ENCODE measurements at regions not wholly inside any gene's neighbourhood (a gene's known extent, or its start where the extent isn't known, plus 50 kb on each side); places are given as distances from the start of the nearest gene placed in this dataset.

DNA sequence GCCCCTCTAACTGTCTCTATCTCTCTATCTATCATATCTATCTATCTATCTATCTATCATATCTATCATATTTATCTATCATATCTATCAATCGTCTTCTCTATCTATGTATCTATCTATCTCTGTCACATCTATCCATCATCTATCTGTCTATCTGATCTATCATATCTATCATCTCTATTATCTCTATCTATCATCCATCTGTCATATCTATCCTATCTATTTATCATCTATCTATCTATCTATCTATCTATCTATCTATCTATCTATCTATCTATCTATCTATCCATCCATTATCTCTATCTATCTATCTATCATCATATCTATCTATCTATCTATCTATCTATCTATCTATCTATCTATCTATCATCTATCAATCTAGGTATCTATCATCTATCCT, 638.0 kb downstream of the DHX35 start:
- DNase-seq, result no peak

DNA sequence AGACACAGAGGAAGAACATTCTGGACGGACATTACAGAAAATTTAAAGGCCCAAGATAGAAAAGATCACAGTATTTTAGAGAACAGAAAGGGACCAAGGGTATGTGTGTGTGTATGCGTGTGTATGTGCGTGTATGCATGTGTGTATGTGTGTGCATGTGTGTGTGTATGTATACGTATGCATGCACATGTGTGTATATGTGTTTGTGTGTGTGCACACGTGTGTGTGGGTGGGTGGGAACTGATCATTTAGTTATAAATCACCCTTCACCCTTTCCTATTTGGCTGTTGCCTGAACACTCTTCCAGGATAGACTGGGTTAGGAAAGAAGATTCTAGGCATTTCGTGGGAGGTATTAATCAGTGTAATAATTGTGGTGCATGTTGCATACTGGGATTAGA, 634.4 kb downstream of the DHX35 start:
- DNase-seq, result no peak

DNA sequence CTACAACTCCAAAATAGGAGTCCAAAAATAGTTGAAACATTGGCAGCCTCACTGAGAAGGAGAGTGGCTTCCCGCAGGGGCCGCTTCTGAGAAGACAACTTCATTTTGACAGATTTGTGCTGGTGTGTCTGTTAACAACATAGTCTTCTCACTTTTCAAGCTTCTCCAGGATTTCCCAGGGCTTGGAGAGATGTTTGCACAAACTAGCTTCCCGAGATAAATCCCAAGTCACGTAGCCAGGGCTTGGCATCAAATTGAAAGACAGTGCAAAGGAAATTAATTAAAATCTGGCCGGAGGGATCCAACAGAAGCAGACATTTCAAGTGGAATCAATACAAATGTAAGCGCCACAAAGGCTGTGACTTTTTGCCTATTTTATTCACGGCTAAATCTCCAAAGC, 630.2 kb downstream of the DHX35 start:
- no peak for DNase-seq

DNA sequence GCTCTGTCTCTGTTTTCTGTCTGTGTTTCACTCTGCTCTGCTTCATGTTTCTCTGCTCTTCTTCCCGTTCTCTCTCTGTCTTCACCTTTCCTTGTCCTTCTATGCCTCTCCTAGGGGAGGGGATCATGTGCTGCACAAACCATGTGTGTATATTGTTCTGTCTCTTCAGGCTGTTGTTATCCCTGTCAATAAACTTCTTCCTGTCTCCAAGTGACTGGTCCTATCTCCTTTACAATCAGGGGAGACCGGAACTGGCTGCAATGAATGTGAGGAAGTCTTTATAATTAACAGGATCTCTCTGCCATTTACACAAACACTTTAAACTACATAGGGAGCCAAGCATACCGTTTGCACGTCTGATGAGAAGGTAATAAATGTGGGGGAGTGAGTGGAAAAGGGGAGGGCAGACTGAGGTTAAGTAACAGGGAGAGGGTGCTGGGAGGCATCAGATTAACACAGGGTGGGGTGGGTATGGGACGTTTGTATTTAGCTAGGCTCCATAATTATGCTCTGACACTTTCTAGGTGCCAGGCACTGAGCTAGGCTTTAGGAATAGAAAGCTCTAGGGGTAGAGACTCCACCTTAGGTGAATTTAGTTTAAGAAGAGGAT, 626.1 kb downstream of the DHX35 start:
- DNase-seq, result no peak

DNA sequence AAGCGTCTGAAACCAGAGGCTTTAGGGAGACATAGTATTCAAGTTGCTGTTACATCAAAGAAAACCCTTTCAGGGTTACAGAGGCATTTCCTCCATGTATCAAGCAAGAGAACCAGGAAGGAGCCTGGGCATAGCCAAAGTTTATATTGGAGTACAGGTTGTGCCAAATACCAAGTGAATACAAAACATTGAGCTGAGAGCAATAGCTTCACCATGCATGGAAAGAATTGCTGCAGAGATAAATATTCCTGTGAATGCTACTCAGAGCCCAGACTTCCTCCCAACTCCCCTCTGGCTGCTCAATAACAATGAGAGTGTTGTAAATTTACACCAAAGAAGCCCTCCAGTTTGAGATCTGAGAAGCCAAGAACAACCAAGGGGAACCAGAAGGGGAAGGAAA, 618.9 kb downstream of the DHX35 start:
- DNase-seq, result no peak

DNA sequence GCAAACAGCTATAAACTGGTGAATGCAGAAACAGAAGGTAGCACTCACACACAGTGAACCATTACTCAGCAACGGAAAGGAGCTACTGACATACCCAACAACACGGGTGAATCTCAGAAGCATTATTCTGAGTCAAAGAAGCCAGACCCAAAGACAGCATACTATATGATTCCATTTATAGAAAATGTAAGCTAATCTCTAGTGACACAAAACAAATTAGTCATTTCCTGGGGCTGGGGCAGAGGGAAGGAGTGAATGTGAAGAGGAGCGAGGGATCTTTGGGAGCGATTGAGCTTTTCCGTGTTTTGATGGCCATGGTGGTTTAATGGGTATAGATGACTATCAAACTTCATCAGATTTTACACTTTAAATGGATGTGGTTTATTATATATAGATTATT, 614.6 kb downstream of the DHX35 start:
- DNase-seq, result no peak

DNA sequence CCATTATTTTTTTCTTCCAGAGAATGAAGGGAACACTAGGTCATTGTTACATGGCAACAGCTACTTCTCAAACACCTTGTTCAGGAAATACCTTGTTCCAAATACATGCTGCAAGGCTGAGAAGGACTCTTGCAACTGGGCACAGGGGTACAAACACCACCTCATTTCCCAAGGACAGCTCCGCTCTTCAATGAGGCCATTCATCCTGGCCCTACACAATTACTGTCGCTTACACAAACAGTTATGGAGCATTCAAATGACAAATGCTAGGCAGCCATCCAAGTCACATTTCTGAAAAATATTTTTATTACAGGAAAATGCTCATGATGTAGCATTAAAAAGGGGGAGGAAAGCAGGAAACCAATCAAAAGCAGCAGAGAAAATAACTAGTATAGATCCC, 611.9 kb downstream of the DHX35 start:
- no peak for DNase-seq

DNA sequence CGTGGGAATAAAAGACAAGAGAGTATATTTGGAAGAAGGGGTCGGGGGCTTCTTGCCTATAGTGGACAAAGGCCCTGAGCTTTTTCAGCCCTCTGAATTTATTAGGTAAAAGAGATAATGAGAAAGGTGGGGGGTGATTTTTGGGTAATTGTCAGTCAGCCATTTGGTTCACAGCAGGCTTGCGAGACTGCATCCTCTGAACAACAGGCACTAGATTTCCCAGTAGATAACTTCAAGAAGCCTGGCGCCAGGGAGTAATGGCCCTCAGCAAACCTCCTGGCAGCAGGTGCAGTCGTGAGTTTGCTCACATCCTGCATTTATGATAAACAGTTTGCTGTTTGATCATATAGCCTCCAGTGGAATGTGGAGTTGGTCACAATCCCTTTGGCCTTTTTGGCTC, 609.0 kb downstream of the DHX35 start:
- no peak for DNase-seq

DNA sequence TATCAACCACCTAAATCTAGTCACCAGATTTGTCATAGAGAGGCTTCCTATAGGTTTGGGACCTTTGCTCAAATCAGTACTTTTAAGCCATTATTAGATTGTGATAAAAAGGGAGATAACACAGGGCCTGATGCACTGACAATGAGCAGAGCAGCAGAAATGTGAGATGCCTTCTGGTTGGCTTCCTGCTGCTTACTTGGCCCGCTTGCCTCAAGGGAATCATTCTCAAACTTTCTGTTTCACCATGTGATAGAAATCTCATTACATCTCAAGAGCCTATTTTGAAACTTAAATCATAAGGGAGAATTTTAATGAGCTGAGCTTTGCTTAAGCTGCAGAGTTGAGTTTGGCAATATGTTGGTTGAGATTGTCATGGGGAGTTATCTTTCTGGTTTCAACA, 606.0 kb downstream of the DHX35 start:
- no peak for DNase-seq

DNA sequence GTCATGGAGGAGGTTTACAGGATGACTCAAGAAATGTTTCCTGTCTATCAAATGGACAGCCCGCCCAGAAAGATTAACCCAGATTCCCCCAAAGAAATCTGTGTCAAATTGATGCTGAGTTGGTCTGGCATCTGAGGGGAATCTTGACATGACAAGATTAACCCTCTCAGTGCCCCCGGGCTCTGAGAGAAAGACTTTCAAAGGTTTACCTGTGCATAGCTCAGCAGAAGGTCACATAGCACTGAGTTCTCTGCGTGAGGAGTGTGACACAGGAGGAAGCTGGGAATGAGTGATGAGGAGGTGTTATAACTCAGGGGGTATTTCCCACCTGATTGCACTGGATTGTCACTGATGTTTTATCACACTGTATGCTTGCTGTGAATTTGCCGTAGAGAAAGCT, 601.2 kb downstream of the DHX35 start:
- DNase-seq, result no peak

DNA sequence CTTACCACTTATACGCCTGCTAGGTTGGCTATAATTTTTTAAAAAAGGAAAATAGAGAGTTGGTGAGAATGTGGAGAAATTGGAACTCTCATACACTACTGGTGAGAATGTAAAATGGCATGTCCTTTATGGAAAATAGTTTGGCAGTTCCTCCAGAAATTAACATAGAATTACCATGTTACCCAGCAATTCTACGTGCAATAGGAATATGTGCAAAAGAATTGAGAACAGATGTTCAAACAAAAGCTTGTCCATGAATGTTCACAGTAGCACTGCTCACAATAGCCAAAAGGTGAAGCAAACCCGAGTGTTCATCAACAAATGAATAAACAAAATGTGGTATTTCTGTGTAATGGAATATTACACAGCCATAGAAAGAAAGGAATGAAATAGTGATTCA, 592.2 kb downstream of the DHX35 start:
- DNase-seq, result no peak

DNA sequence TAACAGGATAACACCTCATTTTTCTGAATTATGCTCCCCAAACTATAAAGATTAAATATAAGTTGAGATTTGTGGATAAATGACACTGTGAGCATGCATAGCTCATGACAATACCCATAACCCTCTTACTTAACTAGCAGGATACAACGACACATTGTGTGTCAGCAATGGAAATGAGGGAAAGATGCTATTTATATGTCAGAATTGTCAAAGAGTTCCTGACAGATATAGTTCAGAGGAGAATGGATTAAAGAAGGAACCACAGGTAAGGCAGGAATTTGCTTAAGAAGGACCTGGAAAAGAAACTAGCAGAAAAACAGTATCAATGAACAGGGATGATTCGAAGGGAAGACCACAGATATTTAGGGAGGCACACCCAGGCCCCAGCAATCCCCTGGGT, 591.0 kb downstream of the DHX35 start:
- no peak for DNase-seq

DNA sequence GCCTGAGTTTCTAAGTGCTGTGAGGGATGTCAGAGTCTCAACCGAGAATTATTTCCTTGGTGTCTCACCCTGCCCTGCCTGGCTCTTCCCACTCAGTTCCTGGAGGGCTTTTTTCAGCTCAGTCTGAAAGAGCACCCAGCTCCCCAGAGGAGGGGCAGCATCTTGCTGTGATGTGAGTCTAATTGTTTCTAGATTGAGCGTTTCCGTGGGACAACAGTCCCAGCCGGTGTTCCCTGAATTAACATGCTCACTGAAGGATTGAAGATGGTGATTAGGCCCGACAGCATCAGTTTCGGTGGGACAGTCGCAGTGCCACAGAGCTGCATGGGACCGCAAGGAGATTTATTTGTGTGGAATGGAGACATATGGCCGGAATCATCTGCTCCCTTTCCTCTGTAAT, 587.6 kb downstream of the DHX35 start:
- no peak for DNase-seq

DNA sequence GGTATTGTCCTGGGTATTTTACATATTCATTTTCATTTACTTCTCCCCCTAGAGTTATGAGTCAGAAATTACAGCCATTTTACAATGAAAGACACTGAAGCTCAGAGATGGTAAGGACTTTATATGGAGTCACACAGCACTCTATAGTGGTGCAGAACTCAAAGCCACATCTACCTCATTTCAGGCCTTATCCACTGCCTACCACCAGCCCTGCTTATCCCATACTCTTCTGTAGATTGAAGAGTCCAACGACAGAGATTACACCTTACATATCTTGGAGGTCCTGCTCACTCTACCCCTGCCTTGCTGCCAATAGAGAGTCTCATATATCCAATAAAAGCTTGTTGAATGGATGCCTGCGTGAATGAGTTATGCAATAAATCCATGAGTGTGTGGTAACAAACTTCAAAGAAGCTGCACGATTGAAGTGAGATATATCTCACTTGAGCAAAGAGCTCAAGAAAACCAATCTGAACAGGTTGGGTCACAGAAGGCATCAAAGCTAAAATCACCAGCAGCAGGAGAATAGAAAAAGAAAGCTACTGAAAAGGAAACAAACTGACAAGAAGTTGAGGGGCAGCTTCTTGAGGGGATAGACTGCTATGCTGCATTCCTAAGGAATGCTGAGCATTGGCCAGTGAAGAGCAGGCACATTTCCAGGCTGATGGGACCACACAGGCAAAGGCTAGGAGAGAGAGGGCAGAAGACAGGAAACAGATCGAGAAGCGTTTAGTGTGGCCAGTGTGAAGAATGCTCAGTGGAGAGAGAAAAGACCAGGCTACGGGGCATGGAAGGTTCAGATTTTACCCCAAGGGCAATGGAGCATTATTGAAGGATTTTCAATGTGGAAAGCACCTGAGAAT, 585.6 kb downstream of the DHX35 start:
- no peak for DNase-seq

DNA sequence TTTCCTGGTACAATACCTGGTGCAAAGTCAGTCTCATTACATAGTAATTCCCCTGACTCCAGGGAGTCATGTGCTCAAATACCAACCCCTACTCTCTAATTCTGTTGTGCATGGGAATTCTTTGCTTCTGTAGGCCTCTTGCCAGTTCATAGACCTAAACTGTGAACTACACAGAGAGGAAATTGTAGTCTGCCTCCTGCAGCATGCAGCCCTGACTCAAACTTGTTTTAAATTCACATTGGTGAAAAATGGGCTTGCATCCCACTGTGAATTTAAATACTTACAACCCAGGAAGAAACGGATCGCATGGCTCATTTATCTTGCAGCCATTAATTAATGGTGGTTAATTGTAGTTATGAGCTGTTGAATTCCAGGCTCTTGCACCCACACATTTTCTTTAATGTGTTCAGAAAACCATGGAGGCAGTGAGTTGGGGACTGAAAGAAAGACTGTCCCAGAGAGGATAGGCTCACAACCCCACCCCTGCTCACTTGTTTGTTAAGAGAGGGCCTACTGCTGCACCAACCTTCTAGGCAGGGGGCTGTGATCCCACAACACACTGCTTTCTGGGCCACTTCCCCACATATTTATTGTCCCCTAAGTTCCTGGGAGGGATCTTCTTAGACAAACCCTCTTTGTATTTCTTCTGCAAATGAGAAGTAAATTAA, 579.1 kb downstream of the DHX35 start:
- no peak for DNase-seq

DNA sequence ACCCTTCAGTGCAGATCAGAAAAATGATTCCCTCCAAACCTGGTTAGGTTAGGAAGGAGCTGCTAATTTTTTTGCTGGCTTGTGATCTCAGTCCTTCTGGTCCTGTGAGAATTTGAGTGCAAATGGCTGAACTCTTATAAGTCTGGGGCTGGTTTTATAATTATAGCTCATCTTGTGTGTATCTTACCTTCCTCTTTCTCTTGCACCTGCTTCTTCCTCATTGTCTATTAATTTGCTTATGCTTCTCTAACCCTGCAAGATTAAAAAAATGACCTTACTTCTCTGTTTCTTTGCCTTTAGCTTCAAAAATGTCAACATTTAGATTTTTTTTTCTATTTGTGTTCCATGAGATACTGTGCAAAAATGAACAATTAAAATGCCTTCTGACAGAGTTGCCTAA, 576.2 kb downstream of the DHX35 start:
- DNase-seq, result no peak

DNA sequence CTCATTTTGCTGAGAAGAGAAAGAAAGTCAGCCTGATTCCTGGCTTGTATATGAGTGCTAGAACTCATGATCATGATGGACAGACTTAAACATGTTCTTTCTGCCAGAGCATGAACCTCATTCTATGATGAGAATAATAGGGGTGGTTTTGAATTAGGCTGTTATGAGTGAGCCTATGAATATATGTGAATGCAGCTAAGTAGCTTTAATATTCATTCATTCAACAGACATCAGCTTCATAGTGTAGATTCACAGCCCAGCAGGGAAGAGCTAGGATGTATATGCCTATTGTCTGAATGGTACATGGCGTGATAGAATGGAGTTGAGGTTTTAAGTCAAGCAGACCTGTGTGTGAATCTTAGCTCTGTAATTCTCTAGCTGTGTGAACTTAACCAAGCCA, 573.2 kb downstream of the DHX35 start:
- no peak for DNase-seq

DNA sequence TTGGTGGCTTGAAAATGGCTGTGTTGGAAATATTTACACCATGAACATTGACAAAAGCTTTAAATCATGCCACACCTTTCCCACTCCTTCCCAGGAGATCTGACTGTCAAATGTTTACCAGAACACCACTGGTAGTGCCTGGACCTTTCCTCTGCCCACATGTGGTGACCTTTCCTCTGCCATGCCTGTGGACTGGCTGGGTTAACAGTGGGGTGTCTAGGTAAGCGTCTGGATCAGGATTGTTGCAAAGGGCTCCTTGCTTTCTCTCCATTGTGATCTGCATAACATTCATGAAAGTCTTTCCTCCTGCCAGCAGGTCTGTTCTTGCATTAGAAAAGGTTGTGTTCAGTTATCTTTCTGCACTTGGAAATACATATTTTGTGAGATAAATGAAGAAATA, 572.7 kb downstream of the DHX35 start:
- DNase-seq, result no peak

DNA sequence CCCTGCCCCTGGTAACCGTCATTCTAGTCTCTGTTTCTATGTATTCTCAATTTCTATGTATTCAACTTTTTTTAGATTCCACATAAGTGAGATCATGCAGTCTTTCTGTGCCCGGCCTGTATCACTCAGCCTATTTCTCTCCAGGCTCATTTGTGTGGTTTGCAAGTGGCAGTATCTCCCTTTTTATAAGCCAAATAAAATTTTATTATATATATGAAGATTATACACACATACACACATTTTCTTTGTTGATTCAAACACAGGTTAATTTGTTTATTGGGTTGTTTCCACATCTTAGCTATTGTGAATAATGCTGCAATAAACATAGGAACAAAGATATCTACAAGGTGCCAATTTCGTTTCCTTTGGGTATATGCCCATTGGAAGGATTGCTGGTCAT, 571.7 kb downstream of the DHX35 start:
- DNase-seq, result no peak

DNA sequence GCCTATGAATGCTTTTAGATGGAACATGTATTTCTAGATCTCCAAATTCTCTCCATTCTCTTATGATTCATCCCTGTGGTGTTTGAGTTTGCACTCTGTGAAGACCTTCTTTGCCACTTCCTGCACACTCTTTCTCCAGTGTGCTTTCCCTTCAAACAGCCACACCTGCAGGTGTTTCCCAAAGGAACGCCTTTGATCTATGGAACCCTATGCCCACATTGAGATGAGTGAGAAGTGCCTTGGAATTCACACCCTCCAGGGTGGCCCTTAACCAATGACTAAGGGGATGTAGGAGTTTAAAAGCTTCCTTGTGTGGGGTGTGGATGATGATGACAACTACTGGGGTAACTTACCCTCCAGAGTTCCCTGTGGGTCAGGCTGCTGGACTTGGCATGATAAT, 570.1 kb downstream of the DHX35 start:
- no peak for DNase-seq

DNA sequence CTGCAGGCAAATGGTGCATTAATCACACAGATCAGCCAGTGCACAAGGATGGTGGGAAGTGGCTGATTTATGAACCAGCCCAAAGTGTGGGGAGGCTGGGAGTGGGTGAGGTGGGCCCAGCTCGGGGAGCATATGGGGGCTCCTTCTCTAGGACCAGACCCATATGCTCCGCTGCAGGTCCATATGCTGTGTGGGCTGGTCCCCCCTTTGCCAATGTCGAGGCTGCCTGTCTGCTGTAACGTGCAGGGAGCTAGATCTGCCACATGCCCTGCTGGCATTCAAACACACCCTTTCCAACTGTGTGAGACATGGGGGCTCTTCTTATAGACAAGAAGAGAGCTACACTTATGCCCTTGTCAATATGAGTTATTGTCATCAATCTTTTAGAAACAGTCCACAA, 566.3 kb downstream of the DHX35 start:
- no peak for DNase-seq

DNA sequence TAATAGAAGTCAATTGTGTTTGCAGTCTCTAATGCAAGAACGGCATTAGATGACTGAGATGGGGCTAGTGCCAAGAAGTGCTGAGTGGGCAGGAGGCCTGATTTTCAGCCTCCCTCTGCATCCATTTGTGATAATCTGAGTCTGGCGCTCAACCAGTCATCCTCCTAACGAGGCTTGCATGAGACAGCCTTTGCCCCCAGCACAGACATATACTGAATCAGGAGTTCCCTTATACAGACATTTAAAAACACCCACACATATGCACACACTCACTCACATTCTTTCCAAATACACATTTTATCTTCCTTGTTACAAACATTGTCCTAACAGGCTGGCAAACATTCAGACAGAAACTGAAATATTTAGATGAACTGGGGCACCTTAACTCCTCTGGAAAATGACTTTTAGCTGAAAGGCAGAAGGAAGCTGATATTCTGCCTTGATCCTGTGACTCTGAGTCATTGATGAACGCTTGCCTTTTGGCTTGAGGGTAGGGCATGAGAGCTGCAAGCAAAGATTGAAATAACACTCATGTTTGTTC, 562.3 kb downstream of the DHX35 start:
- DNase-seq, result no peak

DNA sequence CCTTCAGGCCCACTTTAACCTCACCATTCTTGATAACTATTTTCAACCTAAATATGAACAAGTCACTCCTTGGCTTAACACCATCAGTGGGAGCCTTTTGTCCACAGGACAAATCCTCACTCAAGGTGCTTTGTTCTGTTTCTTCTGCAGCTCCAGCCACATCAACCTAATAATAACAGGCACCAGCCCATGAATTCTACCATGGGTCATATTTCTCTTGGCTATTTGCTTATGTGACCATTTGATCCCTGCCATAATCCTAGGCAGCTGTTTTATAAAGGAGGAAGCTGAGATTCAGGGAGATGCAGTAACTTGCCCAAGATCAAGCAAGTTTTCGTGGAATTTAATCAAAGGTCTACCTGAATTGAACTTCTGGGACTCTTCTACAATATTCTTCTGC, 561.3 kb downstream of the DHX35 start:
- no peak for DNase-seq

DNA sequence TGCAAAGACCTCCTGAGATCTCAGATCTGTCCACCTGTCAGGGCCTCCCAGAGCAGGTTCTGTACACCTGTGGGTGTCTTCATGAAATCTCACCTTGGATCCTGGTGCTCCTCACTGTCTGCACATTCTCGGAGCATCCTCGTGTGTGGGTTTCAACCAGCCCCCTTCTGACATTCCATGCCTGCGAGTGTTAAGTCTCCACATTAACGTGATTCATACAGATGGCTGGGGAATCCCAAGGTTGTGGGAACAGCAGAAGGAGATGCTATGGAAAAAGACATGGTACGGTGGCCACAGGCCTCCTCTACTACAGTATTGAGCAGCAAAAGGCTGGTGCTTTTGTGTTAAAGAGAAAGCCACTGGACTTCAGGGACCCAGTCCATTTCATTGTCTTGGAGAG, 556.5 kb downstream of the DHX35 start:
- DNase-seq, result no peak
